H1 (cell line): ENCODE measurements at regions not wholly inside any gene's neighbourhood (a gene's known extent, or its start where the extent isn't known, plus 50 kb on each side); places are given as distances from the start of the nearest gene placed in this dataset.

Experiments
- NRF1 ChIP-seq: IDR thresholded peaks from 2 replicates; pipeline ENCODE4 v1.6.1; 2011; ENCODE audit warnings: mild to moderate bottlenecking, low read depth, low read length, improper control_type of control experiment
- PHF8 ChIP-seq: fragments of 200-600 bp; sonication (generic); conservative IDR thresholded peaks from 2 replicates; pipeline ENCODE4 v1.7.1; 2012; ENCODE audit warnings: low read depth, mild to moderate bottlenecking, inconsistent platforms, low read length, moderate library complexity

- TF ChIP-seq PHF8, result no peak
- no peak for TF ChIP-seq NRF1
These were observed 87.4 kb downstream of the PDGFA start (continued) for GRCh38 chr7:432256-432655.
